Caco-2 (cell line): ENCODE measurements at regions not wholly inside any gene's neighbourhood (a gene's known extent, or its start where the extent isn't known, plus 50 kb on each side); places are given as distances from the start of the nearest gene placed in this dataset.

Source experiments
- BruUV-seq: library from RNA; stranded (reverse); fragments of 400-500 nt; replicated peaks from 2 replicates; lab custom pipeline; 2021; lab: Mats Ljungman, UMichigan
- CTCF ChIA-PET: fragments of 300-600 bp; sonication (Branson Sonifier 250); formaldehyde crosslinking; loops from one replicate; lab custom pipeline; 2022; ENCODE audit warnings: antibody characterized with exemption; lab: Charles Lee
- POLR2A ChIA-PET: fragments of 300-600 bp; sonication (Branson Sonifier 250); formaldehyde crosslinking; loops from one replicate; lab custom pipeline; 2022; ENCODE audit warnings: antibody characterized with exemption; lab: Charles Lee
- DNase-seq, 2 experiments: peaks; one replicate each; pipeline versions ENCODE4 v3.0.0 to v3.0.0-alpha.2; 2020 to 2022
- H3K27me3 ChIP-seq: replicated peaks from 2 replicates; pipeline ENCODE4 v1.6.0; 2011; ENCODE audit warnings: low read length; ENCODE audit not compliant: control insufficient read depth, insufficient read depth
- H3K36me3 ChIP-seq: 2 replicates; pipeline ENCODE4 v1.5.1; 2011; ENCODE audit warnings: low read length; ENCODE audit not compliant: control insufficient read depth, insufficient read depth
- H3K4me1 ChIP-seq: fragments of 250-450 bp; sonication (Bioruptor Pico); 2 replicates; pipeline ENCODE4 v1.5.1; 2020; ENCODE audit warnings: mild to moderate bottlenecking
- H3K4me3 ChIP-seq: 2 replicates; pipeline ENCODE4 v1.5.1; 2011; ENCODE audit warnings: low read depth, mild to moderate bottlenecking, control low read depth, low read length
- H3K9me3 ChIP-seq: fragments of 250-450 bp; sonication (Bioruptor Pico); 2 replicates; pipeline ENCODE4 v1.5.1; 2020; ENCODE audit warnings: mild to moderate bottlenecking, moderate library complexity
- H3K27ac Mint-ChIP-seq: one replicate; pipeline ENCODE4 v1.8.0; 2022; ENCODE audit warnings: mixed read lengths; ENCODE audit not compliant: unreplicated experiment
- H3K27me3 Mint-ChIP-seq: one replicate; pipeline ENCODE4 v1.8.0; 2022; ENCODE audit warnings: mixed read lengths; ENCODE audit not compliant: insufficient read depth, unreplicated experiment
- H3K36me3 Mint-ChIP-seq: one replicate; pipeline ENCODE4 v1.8.0; 2022; ENCODE audit warnings: mild to moderate bottlenecking, mixed read lengths; ENCODE audit not compliant: insufficient read depth, unreplicated experiment
- H3K4me1 Mint-ChIP-seq: one replicate; pipeline ENCODE4 v1.8.0; 2022; ENCODE audit warnings: low read depth, mixed read lengths; ENCODE audit not compliant: unreplicated experiment
- H3K4me3 Mint-ChIP-seq: one replicate; pipeline ENCODE4 v1.8.0; 2022; ENCODE audit warnings: mild to moderate bottlenecking, moderate library complexity, mixed read lengths; ENCODE audit not compliant: unreplicated experiment
- H3K9me3 Mint-ChIP-seq: one replicate; pipeline ENCODE4 v1.8.0; 2022; ENCODE audit warnings: mixed read lengths; ENCODE audit not compliant: unreplicated experiment
- intact Hi-C: fragments of 100-400 bp; cut with micrococcal nuclease; formaldehyde crosslinking; loops from one replicate; pipeline ENCODE4 v1.10.0; 2022; ENCODE audit not compliant: unreplicated experiment
- TF ChIP-seq, protein P1 (sequence below), 2 experiments: fragments of 200-600 bp in 1 of 2; IDR thresholded peaks; 1 replicate in 1 of 2; 2 replicates in 1 of 2; pipeline versions ENCODE4 v1.5.1 to v1.8.0; 2011 to 2022; ENCODE audit warnings: antibody characterized with exemption in 1 of 2, control low read depth in 1 of 2, inconsistent platforms in 1 of 2, low read depth in 1 of 2, low read length in 1 of 2, mild to moderate bottlenecking in 1 of 2, moderate library complexity in 1 of 2; ENCODE audit not compliant: insufficient read depth in 1 of 2, severe bottlenecking in 1 of 2, unreplicated experiment in 1 of 2

GRCh38 chr4:83664071-83664470, 128.2 kb downstream of the GPAT3 start:
- H3K4me1 ChIP-seq: no peaks in the 10 kb centered on the region
- no peak for DNase-seq
- H3K36me3 ChIP-seq: no peaks in the 10 kb centered on the region
- POLR2A ChIA-PET: no interaction called here
- no TSS peak for BruUV-seq
- Mint-ChIP-seq H3K27me3 (peaks cover 17% of the 10 kb centered on the region), H3K36me3 (no peaks in the 10 kb centered on the region), H3K4me1 (no peaks in the 10 kb centered on the region), H3K27ac (no peak overlapping the region), H3K9me3 (no peaks in the 10 kb centered on the region), H3K4me3 (no peak overlapping the region)
- H3K9me3 ChIP-seq: no peaks in the 10 kb centered on the region
- intact Hi-C loops: no loop called here
- TF ChIP-seq, protein P1, sequence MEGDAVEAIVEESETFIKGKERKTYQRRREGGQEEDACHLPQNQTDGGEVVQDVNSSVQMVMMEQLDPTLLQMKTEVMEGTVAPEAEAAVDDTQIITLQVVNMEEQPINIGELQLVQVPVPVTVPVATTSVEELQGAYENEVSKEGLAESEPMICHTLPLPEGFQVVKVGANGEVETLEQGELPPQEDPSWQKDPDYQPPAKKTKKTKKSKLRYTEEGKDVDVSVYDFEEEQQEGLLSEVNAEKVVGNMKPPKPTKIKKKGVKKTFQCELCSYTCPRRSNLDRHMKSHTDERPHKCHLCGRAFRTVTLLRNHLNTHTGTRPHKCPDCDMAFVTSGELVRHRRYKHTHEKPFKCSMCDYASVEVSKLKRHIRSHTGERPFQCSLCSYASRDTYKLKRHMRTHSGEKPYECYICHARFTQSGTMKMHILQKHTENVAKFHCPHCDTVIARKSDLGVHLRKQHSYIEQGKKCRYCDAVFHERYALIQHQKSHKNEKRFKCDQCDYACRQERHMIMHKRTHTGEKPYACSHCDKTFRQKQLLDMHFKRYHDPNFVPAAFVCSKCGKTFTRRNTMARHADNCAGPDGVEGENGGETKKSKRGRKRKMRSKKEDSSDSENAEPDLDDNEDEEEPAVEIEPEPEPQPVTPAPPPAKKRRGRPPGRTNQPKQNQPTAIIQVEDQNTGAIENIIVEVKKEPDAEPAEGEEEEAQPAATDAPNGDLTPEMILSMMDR (IDR thresholded peaks at IDR 0.05; ENCODE audit: insufficient read depth in 1 of 2, low read depth in 1 of 2, low read length in 1 of 2, severe bottlenecking in 1 of 2, unreplicated experiment in 1 of 2): no peak
- no peaks in the 10 kb centered on the region for H3K27me3 ChIP-seq
- H3K4me3 ChIP-seq: no peak overlapping the region
- CTCF ChIA-PET: no interaction called here

DNA sequence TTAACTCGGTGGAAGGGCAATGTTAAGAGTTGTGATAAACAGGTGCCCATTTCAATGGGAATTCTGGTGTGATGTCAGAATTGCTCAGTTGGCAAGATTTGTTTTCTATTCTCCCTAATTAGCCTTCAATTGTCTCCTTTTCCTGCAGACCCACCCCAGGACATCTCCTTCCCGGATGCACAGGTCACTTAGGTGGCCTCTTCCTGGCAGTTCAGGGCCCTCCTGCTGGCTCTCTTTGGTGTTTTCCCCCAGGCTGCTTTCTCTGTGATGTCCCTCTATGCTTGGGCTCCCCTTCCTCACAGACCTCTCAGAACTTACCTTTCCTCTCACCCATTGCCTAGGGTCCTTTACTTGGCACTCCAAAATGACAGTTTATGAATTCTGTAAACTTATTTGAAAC, 126.3 kb downstream of the GPAT3 start:
- Histone ChIP-seq H3K27me3 (no peaks in the 10 kb centered on the region), H3K36me3 (no peaks in the 10 kb centered on the region), H3K9me3 (no peaks in the 10 kb centered on the region), H3K4me3 (no peak overlapping the region), H3K4me1 (no peaks in the 10 kb centered on the region)
- H3K4me3 Mint-ChIP-seq: no peak overlapping the region
- intact Hi-C loops: no loop called here
- BruUV-seq: no TSS peak
- no peaks in the 10 kb centered on the region for H3K4me1 Mint-ChIP-seq
- POLR2A ChIA-PET: no interaction called here
- H3K27me3 Mint-ChIP-seq: peaks cover 14% of the 10 kb centered on the region
- H3K36me3 Mint-ChIP-seq: no peaks in the 10 kb centered on the region
- TF ChIP-seq, protein P1 (IDR thresholded peaks at IDR 0.05; ENCODE audit: insufficient read depth in 1 of 2, low read depth in 1 of 2, low read length in 1 of 2, severe bottlenecking in 1 of 2, unreplicated experiment in 1 of 2): no peak
- no peak for DNase-seq
- H3K9me3 Mint-ChIP-seq: no peaks in the 10 kb centered on the region
- H3K27ac Mint-ChIP-seq: no peak overlapping the region
- CTCF ChIA-PET: no interaction called here

DNA sequence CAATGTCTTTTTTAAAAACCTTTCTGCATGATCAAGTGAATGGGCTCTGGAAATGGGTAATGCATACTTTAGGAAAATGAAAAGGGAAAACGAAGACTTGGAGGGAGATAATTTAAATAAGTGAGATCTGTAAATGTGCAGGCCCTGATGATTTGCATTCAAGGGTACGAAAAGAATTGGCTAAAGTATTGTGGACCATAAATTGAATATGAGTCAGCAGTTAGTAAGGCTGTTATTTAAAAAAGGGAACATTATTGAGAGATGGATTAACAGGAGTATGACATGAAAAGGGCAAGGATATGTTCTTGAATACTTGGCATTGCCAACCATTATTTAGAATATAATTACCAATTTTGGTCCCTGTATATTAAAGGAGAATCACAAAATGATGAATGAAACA, 125.5 kb downstream of the GPAT3 start:
- H3K4me1 ChIP-seq: no peaks in the 10 kb centered on the region
- H3K36me3 Mint-ChIP-seq: no peaks in the 10 kb centered on the region
- BruUV-seq: no TSS peak
- intact Hi-C loops: no loop called here
- ChIA-PET POLR2A (no interaction called here), CTCF (no interaction called here)
- TF ChIP-seq, protein P1 (IDR thresholded peaks at IDR 0.05; ENCODE audit: insufficient read depth in 1 of 2, low read depth in 1 of 2, low read length in 1 of 2, severe bottlenecking in 1 of 2, unreplicated experiment in 1 of 2): no peak
- no peaks in the 10 kb centered on the region for H3K9me3 ChIP-seq
- no peaks in the 10 kb centered on the region for H3K36me3 ChIP-seq
- H3K27me3 Mint-ChIP-seq: peaks cover 10% of the 10 kb centered on the region
- DNase-seq: no peak
- no peaks in the 10 kb centered on the region for H3K4me1 Mint-ChIP-seq
- H3K27ac Mint-ChIP-seq: no peak overlapping the region
- H3K27me3 ChIP-seq: no peaks in the 10 kb centered on the region
- H3K4me3 Mint-ChIP-seq: no peak overlapping the region
- H3K9me3 Mint-ChIP-seq: no peaks in the 10 kb centered on the region
- H3K4me3 ChIP-seq: no peak overlapping the region
